ENCODE measurements at regions not wholly inside any gene's neighbourhood (a gene's known extent, or its start where the extent isn't known, plus 50 kb on each side); places are given as distances from the start of the nearest gene placed in this dataset.
A peak's percentile ranks its signal among the peaks of the same experiment; 100 is the strongest.

DNA sequence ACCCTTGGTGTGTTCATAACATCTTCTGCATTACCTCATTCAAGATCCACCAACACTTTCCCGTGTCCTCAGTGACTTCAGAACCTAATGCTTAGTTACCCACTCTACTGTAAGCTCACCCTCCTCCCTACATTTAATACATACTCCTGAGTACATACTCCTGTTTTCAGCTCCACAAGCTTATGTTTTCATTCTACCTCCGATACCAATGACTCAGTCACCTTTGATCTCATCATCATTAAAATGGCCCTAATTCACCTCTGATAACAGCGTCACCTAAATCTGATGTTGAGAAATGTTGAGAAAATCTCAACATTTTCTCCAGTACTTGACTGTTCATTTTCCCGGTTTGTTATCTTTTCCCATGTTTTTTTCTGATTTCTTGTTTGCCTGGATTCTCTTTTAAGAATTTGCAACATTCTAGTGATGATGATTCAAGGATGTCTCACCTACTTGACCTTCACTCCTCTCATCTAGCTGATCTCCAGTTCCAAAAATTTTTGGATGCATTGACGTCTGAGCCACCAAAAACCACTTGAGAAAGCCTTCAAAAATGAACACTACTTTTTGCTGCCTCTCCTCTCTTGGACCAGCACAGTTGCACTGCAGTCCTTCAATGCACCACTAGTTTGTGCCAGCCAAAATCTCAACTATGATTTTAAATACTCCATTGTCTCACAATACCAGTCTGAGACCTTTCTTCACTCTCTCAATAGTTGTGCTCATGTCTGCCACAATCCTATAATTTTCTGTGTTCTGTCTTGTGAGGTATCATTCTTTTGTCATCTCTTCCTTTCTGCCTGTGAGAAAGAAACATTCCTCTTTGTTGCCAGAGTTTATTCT is 220.7 kb upstream of the SEMA6D start:
- intact Hi-C loops (cut with micrococcal nuclease), result no loop called here
- Histone ChIP-seq H3K4me1 (no peaks in the 10 kb centered on the region), H3K4me3 (no peak overlapping the region), H3K27me3 (ENCODE audit: low read depth) (no peaks in the 10 kb centered on the region), H3K27ac (replicated peaks) (no peak overlapping the region), H3K36me3 (no peaks in the 10 kb centered on the region), H3K9me3 (replicated peaks) (no peaks in the 10 kb centered on the region)
- no peak for DNase-seq
- TF ChIP-seq, protein P1, sequence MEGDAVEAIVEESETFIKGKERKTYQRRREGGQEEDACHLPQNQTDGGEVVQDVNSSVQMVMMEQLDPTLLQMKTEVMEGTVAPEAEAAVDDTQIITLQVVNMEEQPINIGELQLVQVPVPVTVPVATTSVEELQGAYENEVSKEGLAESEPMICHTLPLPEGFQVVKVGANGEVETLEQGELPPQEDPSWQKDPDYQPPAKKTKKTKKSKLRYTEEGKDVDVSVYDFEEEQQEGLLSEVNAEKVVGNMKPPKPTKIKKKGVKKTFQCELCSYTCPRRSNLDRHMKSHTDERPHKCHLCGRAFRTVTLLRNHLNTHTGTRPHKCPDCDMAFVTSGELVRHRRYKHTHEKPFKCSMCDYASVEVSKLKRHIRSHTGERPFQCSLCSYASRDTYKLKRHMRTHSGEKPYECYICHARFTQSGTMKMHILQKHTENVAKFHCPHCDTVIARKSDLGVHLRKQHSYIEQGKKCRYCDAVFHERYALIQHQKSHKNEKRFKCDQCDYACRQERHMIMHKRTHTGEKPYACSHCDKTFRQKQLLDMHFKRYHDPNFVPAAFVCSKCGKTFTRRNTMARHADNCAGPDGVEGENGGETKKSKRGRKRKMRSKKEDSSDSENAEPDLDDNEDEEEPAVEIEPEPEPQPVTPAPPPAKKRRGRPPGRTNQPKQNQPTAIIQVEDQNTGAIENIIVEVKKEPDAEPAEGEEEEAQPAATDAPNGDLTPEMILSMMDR (IDR thresholded peaks at IDR 0.05; ENCODE audit: borderline replicate concordance), result peak; percentile 23

DNA sequence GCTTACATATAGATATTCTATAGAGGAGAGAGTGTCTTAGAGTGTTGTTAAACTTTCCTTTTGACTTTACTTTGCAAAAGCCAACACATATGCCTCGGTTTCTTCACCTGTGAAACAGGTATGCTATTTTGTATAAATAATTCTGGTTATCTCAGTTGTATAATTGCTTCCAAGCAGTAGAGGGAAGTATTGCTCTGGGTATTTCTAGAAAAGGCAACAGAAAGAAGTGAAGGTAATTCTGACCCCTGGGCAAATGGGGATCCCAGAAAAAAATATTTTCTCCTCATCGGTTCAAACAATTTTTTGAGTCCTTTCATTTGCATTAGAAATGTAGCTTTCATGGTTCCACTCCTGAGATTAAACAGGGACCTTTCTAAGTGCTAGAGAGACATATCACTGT is 216.5 kb upstream of the SEMA6D start:
- intact Hi-C loops (cut with micrococcal nuclease), result no loop called here
- H3K36me3 ChIP-seq, result no peaks in the 10 kb centered on the region
- no peak overlapping the region for H3K27ac ChIP-seq (replicated peaks)
- TF ChIP-seq, protein P1 (IDR thresholded peaks at IDR 0.05; ENCODE audit: borderline replicate concordance), result peak; percentile 47
- H3K4me3 ChIP-seq, result no peak overlapping the region
- H3K9me3 ChIP-seq (replicated peaks), result no peaks in the 10 kb centered on the region
- peaks cover 11% of the 10 kb centered on the region for H3K4me1 ChIP-seq
- H3K27me3 ChIP-seq (ENCODE audit: low read depth), result no peaks in the 10 kb centered on the region
- DNase-seq, result no peak

DNA sequence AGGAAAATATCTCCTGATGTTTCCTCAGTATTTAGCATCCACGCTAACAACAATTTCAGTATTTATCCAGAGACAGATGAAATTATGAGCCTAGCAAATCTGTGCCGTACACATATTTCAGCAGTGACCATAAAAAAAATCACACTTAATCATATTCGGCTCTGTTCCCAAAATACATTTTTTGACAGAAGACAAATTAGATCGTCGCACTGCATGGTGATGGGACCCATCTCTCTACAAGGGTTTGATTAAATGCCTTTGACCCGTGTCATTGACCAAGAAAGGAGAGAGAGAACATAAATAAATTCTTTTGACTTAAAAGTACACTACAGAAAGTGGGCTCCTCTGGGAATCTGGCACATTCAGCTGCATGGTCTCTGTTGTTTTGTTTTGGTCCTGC is 215.3 kb upstream of the SEMA6D start:
- Histone ChIP-seq H3K27ac (replicated peaks) (no peak overlapping the region), H3K9me3 (replicated peaks) (no peaks in the 10 kb centered on the region), H3K4me1 (peaks cover 23% of the 10 kb centered on the region), H3K27me3 (ENCODE audit: low read depth) (no peaks in the 10 kb centered on the region), H3K36me3 (no peaks in the 10 kb centered on the region), H3K4me3 (no peak overlapping the region)
- DNase-seq, result no peak
- TF ChIP-seq, protein P1 (IDR thresholded peaks at IDR 0.05; ENCODE audit: borderline replicate concordance), result no peak
- intact Hi-C loops (cut with micrococcal nuclease), result no loop called here

DNA sequence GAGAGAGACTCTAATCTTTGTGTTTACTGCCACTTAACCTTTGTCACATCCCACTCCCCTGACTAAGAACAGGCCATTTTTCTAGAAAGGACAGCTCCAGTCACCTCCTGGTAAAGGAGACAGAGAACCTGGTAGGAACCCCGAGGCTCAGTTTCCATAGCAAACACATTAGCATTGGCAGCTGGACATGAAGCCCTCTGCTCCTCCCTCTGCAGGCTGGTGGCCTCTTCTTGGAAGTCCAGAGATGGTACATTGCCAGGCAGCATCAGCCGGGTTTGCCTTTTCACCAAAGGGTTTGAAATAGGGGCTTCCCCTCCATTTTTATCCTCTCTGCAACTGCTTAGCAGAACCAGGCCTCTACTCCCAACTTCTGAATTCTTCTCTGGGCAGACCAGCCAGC is 213.4 kb upstream of the SEMA6D start:
- TF ChIP-seq, protein P1 (IDR thresholded peaks at IDR 0.05; ENCODE audit: borderline replicate concordance), result no peak
- H3K4me1 ChIP-seq, result peaks cover 30% of the 10 kb centered on the region
- H3K27me3 ChIP-seq (ENCODE audit: low read depth), result no peaks in the 10 kb centered on the region
- no peak overlapping the region for H3K4me3 ChIP-seq
- intact Hi-C loops (cut with micrococcal nuclease), result no loop called here
- no peak overlapping the region for H3K27ac ChIP-seq (replicated peaks)
- no peaks in the 10 kb centered on the region for H3K9me3 ChIP-seq (replicated peaks)
- H3K36me3 ChIP-seq, result no peaks in the 10 kb centered on the region
- DNase-seq, result no peak

DNA sequence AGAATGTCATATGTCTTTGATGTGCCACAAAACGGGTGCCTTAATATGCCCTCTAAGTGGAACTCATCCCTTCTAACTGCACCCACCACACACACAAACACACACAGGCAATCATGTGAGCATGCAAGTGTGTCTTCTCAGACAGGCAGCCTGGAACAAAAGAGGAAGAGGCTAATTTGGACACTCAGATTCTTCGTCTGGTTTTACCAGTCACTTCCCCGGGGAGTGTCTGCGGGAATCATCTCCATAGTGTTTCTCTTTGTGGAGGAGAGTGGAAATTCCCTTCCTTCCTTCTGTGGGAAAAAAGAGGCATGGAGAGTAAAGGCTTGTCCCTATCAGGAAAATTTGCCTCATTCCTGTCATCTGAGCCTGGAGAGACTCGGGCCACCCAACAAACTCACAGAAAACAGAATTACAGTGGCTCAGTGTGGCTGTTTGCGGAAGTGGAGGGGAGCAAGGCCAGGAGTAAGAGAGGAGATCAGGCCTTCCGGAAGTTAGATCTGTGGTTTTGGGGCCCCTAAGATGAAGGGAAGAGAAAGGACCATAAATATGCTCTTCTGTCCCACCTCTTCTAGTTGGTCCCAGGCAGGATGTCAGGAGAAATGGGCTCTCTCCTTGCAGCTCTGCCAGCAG is 212.6 kb upstream of the SEMA6D start:
- H3K9me3 ChIP-seq (replicated peaks), result no peaks in the 10 kb centered on the region
- no peak overlapping the region for H3K4me3 ChIP-seq
- intact Hi-C loops (cut with micrococcal nuclease), result no loop called here
- TF ChIP-seq, protein P1 (IDR thresholded peaks at IDR 0.05; ENCODE audit: borderline replicate concordance), result no peak
- no peak for DNase-seq
- peak overlapping the region; percentile 51 for H3K27ac ChIP-seq (replicated peaks)
- H3K4me1 ChIP-seq, result peaks cover 33% of the 10 kb centered on the region
- H3K36me3 ChIP-seq, result no peaks in the 10 kb centered on the region
- H3K27me3 ChIP-seq (ENCODE audit: low read depth), result no peaks in the 10 kb centered on the region
